NCI-H748 (cell line): ENCODE measurements at regions not wholly inside any gene's neighbourhood (a gene's known extent, or its start where the extent isn't known, plus 50 kb on each side); places are given as distances from the start of the nearest gene placed in this dataset.

ENCODE experiments used
- DNase-seq: peaks from one replicate; lab custom pipeline; 2025; ENCODE audit not compliant: unreplicated experiment; lab: John Stamatoyannopoulos, UW

- DNase-seq, result no peak
These were observed 472.7 kb downstream of the CMPK2 start for GRCh38 chr2:6392966-6393365.

DNA sequence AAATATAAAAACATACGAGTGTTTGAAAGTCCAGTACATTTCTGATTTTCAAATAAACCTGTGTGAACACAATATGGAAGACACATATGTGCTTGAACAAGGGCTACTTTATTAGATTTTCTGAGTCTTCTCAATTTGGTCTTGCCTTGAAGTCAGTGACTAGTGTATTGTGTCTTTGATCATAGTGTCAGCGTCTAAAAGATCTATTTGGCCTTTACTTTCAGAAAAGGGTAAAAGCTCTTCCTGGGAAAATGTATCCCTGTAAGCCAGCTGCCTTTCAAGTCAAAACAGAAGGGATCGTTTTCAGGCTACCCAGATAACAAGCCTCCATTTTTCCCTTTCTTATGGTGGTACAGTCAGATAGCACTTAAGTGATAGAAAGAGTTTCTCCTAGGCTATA is 471.9 kb downstream of the CMPK2 start:
- no peak for DNase-seq

DNA sequence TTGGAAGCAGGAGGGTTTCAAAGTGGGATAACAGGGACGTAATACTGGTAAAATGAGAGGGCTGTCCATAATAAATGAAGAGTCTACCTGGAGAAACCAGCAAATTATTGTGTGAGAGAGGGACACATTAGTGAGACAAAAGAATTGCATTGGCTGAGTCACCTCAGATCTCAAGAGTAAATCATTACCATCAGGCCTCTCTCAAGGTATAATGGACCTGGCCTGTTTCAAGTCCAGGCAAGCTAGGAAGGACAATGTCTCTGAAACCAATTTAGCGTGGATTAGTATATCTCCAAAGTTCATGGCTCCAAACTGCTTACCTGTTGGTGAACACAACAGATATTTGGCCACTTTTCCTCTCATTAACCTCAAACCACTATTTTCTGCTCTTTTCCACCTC is 471.4 kb downstream of the CMPK2 start:
- DNase-seq, result peak; percentile 30

- DNase-seq, result peak; percentile 41
These were observed 467.3 kb downstream of the CMPK2 start for GRCh38 chr2:6398421-6398820.

DNA sequence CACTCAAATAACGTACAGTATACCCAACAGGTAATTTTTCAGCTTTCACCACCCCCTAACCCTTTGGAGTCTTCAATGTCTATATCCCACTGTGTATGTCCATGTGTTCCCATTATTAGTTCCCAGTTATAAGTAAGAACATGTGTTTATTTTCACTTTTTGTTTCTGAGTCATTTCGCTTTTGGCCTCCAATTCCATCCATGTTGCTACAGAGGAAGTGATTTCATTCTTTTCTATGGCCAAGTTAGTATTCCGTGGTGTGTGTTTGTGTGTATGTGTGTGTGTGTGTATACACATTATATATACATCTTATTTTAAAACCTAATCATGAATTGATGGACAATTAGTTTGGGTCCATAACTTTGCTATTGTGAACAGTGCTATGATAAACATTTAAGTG is 464.4 kb downstream of the CMPK2 start:
- no peak for DNase-seq

- DNase-seq, result no peak
These were observed 457.6 kb downstream of the CMPK2 start for GRCh38 chr2:6408057-6408456.

DNA sequence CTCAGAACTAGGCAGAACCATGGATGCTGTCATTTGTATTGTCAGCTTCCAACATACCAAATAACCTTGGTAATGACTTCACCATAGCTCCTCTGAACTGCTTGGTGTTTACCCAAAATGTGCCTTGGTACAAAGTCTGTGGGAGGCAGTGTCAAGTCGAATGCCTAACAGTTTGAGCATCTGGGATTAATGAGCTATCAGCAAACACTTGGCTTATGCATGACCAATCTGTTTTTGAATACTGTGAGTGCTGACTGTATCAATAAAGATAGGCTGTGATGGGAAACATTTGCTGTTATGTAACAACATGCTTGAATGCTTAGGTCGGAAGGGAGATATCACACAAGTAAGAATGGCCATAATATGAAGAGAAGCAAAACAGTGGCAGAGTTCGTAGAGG is 455.4 kb downstream of the CMPK2 start:
- DNase-seq, result no peak

GRCh38 chr2:6412533-6413091 is 453.1 kb downstream of the CMPK2 start:
- DNase-seq, result no peak

DNA sequence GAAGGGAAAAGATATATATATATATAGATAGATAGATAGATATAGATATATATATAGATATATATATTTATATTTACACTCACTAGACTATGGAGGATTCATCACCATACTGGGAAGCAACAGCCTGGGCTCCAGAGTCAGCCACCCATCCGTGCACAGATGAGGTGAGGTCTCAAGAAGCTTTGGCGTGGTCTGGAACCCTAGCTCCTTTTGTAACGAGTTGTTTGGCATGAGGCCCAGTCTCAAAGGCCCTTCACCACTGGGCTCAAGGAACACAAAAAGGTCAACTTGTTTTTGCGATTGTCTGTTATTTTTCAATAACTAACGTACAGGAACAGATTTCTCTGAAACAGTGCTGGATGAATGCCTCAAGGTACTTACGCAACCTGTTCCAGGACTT is 448.7 kb downstream of the CMPK2 start:
- no peak for DNase-seq

- DNase-seq, result no peak
These were observed 447.4 kb downstream of the CMPK2 start for GRCh38 chr2:6418291-6418690.

GRCh38 chr2:6421138-6421730 is 444.5 kb downstream of the CMPK2 start:
- DNase-seq, result peak; percentile 36

GRCh38 chr2:6421888-6422287 is 443.8 kb downstream of the CMPK2 start:
- DNase-seq, result no peak

GRCh38 chr2:6423157-6423556 is 442.6 kb downstream of the CMPK2 start:
- DNase-seq, result no peak

DNA sequence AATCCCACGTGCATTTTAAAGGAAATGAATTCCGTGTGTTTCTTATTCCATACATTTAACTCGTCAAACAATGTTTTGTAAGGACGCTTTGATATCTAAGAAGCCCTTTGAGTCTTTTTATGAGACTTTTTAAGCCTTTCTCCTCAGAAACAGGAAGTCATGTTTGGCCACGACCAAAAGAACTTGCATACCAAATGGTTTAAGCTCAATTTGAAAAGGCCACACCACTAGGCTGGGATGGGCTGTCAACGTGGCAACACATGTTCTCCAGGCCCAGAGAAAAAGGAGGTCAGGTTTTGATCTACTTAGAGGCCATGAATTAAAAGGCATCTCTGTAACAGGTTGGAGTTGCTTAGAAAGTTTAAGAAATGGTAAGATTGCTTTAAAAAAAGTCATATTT is 441.8 kb downstream of the CMPK2 start:
- DNase-seq, result no peak

DNA sequence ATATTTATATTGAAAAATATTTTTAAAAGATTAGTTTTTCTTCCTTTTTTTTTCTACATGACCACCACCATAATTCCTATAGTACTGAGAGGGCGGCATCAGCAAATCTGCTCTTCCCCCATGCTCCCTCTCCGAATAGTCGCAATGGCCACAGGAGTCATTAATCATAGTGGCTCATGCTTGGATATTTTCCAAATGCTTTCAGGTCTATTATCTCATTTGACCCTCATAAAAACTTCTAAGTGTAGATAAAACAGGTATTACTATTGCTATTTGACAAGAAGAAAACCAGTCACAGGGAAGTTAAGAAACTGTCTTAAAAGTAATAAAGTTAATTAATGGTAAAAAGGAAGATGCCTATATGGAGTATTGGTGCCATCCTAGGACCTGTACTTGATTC is 440.7 kb downstream of the CMPK2 start:
- DNase-seq, result no peak

DNA sequence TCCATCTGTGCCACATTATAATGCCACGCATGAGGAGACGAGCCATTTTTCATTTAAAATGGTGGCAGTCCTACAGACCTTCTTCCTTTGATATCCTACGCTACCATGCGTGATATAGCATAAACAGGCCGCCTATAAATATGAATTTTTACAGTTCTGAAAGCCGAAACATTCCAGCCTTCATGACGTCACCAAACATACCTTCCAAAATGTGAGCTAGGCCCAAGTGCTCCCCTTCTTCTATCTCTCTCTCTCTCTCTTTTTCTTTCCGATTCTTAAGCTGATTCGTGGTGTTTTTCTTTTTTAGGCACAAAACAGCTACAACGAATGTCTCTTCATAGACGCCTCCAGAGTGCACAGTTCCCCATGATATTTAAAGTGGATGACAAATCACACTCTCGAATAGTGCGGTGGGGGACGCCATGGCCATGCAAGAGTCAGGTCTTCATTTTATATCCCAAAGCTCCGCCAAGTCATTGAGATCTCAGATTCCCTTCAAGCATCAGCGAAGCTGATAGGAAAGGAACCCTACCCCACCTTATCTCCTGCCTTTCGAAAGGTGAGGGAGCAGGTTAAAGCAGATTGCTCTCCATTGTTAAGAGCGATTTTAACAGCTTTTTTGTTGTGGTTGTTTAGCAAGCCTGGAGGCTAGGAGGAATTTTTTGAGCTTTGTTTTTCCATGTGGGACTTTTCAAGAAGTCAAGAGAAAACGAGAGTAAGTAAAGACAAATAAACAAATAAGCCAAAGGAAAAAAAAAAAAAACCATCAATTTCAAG is 436.3 kb downstream of the CMPK2 start:
- no peak for DNase-seq

DNA sequence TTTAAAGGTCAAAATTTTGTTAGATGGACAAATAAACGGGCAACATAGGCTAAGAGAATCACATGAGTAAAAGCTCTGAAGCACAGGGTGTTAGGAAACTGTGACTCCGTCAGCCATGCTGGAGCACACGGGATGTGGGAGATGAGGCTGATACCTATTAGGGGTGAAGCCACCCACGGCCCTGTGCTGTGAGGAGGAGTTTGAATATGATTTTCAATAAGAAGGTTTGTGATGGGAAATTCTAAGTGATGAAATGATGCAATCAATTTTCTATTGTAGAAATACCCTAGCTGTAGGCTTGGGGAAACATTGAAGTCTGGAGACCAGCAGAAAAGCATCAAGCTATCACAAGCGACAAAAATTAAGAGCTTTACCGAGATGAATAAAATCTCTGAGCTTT is 431.3 kb downstream of the CMPK2 start:
- no peak for DNase-seq

DNA sequence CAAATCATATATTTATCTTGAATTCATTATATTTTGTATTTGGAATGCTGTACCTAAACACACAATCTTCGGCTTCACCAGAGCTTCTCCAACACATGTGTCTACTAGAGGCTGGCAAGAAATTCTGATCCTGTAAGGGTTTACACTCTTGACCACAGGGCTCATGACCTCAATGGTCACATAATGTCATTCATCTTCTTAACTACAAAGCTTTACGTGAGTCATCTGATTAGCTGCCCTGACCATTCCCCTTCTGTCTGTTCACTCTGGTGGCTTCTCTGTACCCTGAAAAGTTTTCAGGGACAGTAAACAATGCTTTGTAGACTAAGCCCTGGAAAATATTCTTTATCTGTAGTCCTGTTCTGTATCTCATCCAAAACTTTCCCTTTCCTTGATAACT is 423.9 kb downstream of the CMPK2 start:
- DNase-seq, result no peak

DNA sequence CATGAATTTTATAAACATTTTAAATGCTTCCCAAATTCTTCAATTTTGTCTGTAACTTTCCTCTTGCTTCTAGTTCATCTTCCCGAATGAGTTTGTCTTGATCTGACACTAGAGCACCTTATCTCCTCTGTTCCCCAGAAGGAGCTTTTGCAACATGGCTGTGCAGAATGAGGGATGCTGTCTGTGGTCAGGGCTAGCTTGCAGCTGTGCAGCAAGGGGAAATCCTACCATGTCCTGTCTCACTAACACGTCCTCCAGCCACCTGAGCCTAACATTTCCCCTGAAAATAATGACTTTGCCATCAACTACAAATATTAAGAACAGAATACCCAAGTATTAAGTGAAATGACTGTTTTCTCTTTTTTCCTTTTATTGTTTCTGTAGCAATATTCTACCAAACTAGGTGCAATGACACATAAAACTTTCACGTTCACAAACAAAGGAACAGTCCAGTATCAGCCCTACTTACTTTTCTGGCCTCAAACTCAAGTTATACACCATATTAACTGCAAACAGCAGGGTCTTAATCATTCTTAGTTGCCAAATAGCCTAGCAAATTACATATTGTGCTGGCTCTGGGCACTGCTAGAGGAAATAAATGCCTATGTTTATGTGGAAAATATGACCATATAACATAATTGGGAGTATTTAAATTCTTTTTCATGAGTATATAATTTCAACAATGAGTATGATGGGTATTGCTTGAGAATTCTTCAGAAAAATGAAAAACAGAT is 423.3 kb downstream of the CMPK2 start:
- DNase-seq, result no peak

DNA sequence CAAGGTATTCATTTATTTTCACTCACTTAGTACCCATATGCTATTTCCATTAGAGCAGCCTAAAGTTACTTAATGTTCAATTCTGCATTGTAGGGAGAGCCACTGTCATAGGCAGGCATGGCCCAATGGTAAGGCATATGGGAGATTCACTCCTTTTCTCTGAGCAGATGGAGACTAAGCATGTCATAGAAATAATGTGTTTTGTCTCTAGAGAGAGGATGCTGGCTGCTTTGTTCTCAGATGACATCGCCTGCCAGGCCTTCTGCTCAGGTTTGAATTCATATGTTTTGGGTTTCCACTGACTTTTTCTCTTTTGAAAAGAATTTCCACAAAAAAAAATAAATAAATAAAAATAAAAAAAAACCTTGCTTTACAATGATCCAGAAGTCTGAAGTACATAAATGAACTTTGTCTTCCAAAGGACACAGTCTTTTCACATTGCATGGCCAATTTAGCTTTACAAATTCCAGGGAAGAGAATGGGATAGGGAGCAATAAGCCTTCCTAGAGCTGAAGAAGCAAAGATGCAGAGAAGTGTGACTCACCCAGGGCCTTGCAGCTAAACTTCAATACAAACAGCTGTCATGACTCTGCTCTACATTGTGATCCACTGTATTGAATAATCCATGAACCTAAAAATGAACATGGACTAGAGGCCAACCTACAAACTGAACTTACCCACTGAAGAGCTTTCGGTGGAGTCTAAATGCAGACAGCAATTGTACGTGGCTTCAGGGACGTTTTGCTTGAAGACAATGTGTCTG is 422.5 kb downstream of the CMPK2 start:
- no peak for DNase-seq

DNA sequence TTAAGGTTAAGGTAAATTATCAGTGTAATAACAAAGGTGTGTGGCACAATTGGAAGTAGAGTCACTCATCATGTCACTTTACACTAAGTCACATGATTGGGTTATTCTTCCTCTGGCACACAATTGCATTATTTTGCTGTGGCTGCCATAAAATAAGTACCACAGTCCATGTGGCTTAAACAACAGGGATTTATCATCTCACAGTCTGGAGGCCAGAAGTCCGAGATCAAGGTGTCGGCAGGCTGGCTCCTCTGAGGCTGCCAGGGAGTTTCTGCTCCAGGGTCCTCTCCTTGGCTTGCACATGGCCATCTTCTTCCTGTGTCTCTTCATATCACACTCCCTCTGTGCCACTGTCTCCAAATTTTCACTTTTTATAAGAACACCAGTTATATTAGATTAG is 421.2 kb downstream of the CMPK2 start:
- DNase-seq, result no peak
